ENCODE measurements at regions not wholly inside any gene's neighbourhood (a gene's known extent, or its start where the extent isn't known, plus 50 kb on each side); places are given as distances from the start of the nearest gene placed in this dataset.
A peak's percentile ranks its signal among the peaks of the same experiment; 100 is the strongest.
"Not testable (repeated sequence)": the region's sequence is repeated elsewhere in the genome, so short reads cannot be mapped to it uniquely, and the experiment has no call there.

- not testable (repeated sequence) for DNase-seq (ENCODE audit: low spot score)
Observed at GRCh38 chr2:91742973-91743490, 3051.6 kb downstream of the RPIA start.

GRCh38 chr2:91743910-91744309 lies 3052.4 kb downstream of the RPIA start:
- DNase-seq (ENCODE audit: low spot score): not testable (repeated sequence)

- DNase-seq (ENCODE audit: low spot score): not testable (repeated sequence)
Observed at GRCh38 chr2:91744700-91745141, 3053.2 kb downstream of the RPIA start.

- DNase-seq (ENCODE audit: low spot score): no peak
Observed at GRCh38 chr2:91748902-91749301, 3057.4 kb downstream of the RPIA start.

- DNase-seq (ENCODE audit: low spot score): not testable (repeated sequence)
Observed at GRCh38 chr2:91749665-91750064, 3058.2 kb downstream of the RPIA start.

GRCh38 chr2:91759361-91759941 lies 3068.0 kb downstream of the RPIA start:
- not testable (repeated sequence) for DNase-seq (ENCODE audit: low spot score)

- not testable (repeated sequence) for DNase-seq (ENCODE audit: low spot score)
Observed at GRCh38 chr2:91760672-91761071, 3069.2 kb downstream of the RPIA start.

GRCh38 chr2:91762312-91762711 lies 3070.8 kb downstream of the RPIA start:
- DNase-seq (ENCODE audit: low spot score): not testable (repeated sequence)

GRCh38 chr2:91763710-91764109 lies 3072.2 kb downstream of the RPIA start:
- DNase-seq (ENCODE audit: low spot score): not testable (repeated sequence)

GRCh38 chr2:91764581-91765002 lies 3073.1 kb downstream of the RPIA start:
- DNase-seq (ENCODE audit: low spot score): not testable (repeated sequence)

- not testable (repeated sequence) for DNase-seq (ENCODE audit: low spot score)
Observed at GRCh38 chr2:91765018-91765754, 3073.7 kb downstream of the RPIA start.

GRCh38 chr2:91766349-91767048 lies 3075.0 kb downstream of the RPIA start:
- DNase-seq (ENCODE audit: low spot score): peak; percentile 3

- not testable (repeated sequence) for DNase-seq (ENCODE audit: low spot score)
Observed at GRCh38 chr2:91768301-91768700, 3076.8 kb downstream of the RPIA start.

- DNase-seq (ENCODE audit: low spot score): not testable (repeated sequence)
Observed at GRCh38 chr2:91768997-91769396, 3077.5 kb downstream of the RPIA start.

GRCh38 chr2:91770046-91770575 lies 3078.6 kb downstream of the RPIA start:
- not testable (repeated sequence) for DNase-seq (ENCODE audit: low spot score)

- DNase-seq (ENCODE audit: low spot score): not testable (repeated sequence)
Observed at GRCh38 chr2:91771604-91772003, 3080.1 kb downstream of the RPIA start.

- peak; percentile 2 for DNase-seq (ENCODE audit: low spot score)
Observed at GRCh38 chr2:91772240-91772937, 3080.9 kb downstream of the RPIA start.

- DNase-seq (ENCODE audit: low spot score): not testable (repeated sequence)
Observed at GRCh38 chr2:91773810-91774209, 3082.3 kb downstream of the RPIA start.

GRCh38 chr2:91775193-91775592 lies 3083.7 kb downstream of the RPIA start:
- DNase-seq (ENCODE audit: low spot score): not testable (repeated sequence)

GRCh38 chr2:91780324-91780723 lies 3088.9 kb downstream of the RPIA start:
- not testable (repeated sequence) for DNase-seq (ENCODE audit: low spot score)

- not testable (repeated sequence) for DNase-seq (ENCODE audit: low spot score)
Observed at GRCh38 chr2:91809391-91809790, 3061.8 kb upstream of the TEKT4 start.
